GM12878 (cell line): ENCODE measurements at regions not wholly inside any gene's neighbourhood (a gene's known extent, or its start where the extent isn't known, plus 50 kb on each side); places are given as distances from the start of the nearest gene placed in this dataset.

ENCODE experiments used
- CTCF ChIP-seq, 3 experiments: IDR thresholded peaks in 2 of 3; conservative IDR thresholded peaks in 1 of 3; 2 replicates each; pipeline ENCODE4 v1.5.1; 2011; ENCODE audit warnings: low read depth in 3 of 3, low read length in 3 of 3, mild to moderate bottlenecking in 3 of 3, control low read depth in 2 of 3, moderate library complexity in 2 of 3, inconsistent platforms in 1 of 3, mixed read lengths in 1 of 3; ENCODE audit not compliant: control insufficient read depth in 2 of 3, insufficient read depth in 1 of 3; ENCODE audit errors: extremely low read depth in 1 of 3
- EZH2 ChIP-seq: IDR thresholded peaks from 2 replicates; pipeline ENCODE4 v1.6.1; 2012; ENCODE audit warnings: low read depth, mild to moderate bottlenecking, control low read depth, inconsistent platforms, low read length, borderline replicate concordance; ENCODE audit not compliant: control insufficient read depth
- MAX ChIP-seq: IDR thresholded peaks from 2 replicates; pipeline ENCODE4 v1.6.1; 2012; ENCODE audit warnings: low read depth, low read length, improper control_type of control experiment
- POLR2A ChIP-seq: IDR thresholded peaks from 2 replicates; pipeline ENCODE4 v1.6.1; 2011; ENCODE audit warnings: low read depth, mild to moderate bottlenecking, low read length
- SP1 ChIP-seq: IDR thresholded peaks from one replicate; pipeline ENCODE4 v1.6.1; 2011; ENCODE audit warnings: low read depth, low read length
- TAF1 ChIP-seq: IDR thresholded peaks from 2 replicates; pipeline ENCODE4 v1.6.1; 2011; ENCODE audit warnings: mild to moderate bottlenecking, low read depth, low read length, borderline replicate concordance
- YY1 ChIP-seq: IDR thresholded peaks from 2 replicates; pipeline ENCODE4 v1.6.1; 2011; ENCODE audit warnings: low read depth, mild to moderate bottlenecking, low read length

- TF ChIP-seq CTCF (IDR thresholded peaks at IDR 0.05 in 2 of 3, conservative IDR thresholded peaks at IDR 0.05 in 1 of 3; ENCODE audit: control insufficient read depth in 2 of 3, extremely low read depth in 1 of 3, insufficient read depth in 1 of 3, low read depth in 3 of 3, low read length in 3 of 3) (no peak), YY1 (no peak), SP1 (no peak), MAX (no peak), POLR2A (no peak), EZH2 (no peak), TAF1 (no peak)
Observed at GRCh38 chr20:21902391-21902790, 196.9 kb downstream of the PAX1 start.
